ENCODE measurements at regions not wholly inside any gene's neighbourhood (a gene's known extent, or its start where the extent isn't known, plus 50 kb on each side); places are given as distances from the start of the nearest gene placed in this dataset.
"Not testable (repeated sequence)": the region's sequence is repeated elsewhere in the genome, so short reads cannot be mapped to it uniquely, and the experiment has no call there.

DNA sequence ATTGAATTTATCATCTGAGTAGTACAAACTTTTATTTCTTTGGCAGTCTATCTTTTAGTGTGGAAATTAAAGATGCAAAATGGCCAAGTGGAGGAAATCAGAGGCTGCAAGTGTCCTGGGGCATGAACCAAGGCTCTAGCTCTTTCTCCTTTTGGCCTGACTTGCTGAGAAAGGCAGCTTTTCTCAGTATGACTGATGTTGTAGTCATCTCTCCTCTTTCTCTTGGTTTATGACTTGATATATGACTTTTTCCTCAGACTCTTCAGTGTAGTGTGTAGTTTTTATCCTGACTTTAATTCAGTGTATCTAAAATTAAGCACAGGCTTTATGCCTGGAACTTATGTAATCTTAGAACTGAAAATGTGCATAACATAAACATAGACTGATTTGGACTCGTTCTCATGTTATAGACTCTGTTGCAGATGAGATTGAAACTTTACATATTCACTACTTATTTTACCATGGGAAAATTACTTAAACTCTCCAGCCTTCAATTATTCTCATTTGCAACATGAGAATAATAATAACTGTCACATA is 65.7 kb downstream of the SLITRK5 start:
- DNase-seq (no peak), ATAC-seq (no peak)

GRCh38 chr13:87754097-87754496 is 82.9 kb downstream of the SLITRK5 start:
- DNase-seq (no peak), ATAC-seq (no peak)

- DNase-seq (no peak), ATAC-seq (no peak)
Observed at GRCh38 chr13:87769445-87769844, 98.3 kb downstream of the SLITRK5 start.

DNA sequence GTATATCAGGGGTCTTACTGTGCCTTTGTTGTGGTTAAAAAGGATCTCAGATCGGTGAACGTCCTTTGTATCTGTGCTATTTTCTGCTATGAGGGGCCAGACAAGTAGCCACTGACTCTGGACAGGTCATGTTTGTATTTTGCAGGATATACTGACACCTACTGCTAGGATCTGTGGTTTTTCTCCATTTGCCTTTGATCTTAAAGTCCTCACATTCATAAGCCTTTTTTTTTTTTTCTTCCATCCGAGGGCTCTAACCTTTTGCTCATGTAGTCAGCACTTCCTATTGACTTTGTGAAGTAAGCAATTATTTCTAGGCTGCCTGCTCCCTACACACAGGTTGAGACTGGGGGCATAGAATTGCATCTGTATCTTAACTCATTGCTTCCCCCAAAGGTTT is 106.2 kb downstream of the SLITRK5 start:
- DNase-seq (no peak), ATAC-seq (no peak)

DNA sequence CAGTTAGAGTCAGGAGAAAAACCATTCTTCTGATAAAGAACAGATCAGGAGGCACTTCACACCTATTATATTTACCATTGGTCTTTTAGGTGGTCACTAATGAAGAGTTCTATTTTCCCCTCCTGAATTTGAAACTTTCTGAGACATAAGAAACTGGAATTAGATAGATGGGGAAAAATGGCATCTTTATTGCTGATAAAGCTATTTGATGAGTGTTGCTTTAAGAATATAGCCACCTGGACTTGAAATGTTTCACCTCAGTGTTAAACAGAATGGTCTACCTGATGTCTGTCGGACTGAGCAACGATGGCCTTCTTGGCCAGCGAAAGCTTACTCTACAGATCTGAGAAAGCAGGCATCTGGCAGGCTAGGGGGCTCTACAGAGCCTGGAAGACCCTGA is 107.0 kb downstream of the SLITRK5 start:
- ATAC-seq (no peak), DNase-seq (no peak)

DNA sequence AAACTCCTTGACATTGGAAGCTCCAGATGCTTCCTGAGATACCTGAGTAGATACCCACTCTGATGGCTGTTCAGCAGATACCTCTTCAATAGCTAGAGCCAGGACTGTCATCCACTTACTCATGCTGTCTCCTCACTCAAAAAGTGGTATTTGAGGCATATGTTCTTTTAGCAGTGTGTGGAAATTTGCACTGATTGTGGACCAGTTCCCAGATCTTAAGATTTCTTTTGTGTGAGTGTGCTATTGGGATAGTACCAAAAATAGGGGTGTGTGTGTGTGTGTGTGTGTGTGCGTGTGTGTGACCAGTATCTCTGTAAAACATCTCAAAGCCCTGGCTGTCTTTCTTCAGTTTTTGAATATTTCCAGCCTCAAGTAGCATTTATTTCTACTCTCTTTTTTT is 108.3 kb downstream of the SLITRK5 start:
- no peak for DNase-seq
- ATAC-seq: no peak

DNA sequence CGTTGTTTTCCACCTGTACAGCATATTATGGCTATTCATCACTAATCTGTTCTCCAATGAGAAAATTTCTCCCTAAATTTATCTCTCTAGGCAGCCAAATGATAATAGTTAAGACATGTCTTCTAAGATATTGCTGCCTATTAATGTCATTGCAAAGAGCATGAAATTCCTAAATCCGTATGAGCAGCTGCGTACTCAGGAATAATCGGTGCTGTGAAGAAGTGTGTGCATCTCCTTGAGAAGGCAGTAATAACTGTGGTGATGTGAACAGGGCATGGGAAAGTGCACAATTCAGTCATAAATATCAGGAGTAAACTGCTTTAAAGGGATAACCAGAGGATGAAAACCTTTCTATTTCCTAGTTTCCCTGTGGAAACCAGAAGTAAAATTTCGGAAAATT is 112.2 kb downstream of the SLITRK5 start:
- ATAC-seq (no peak), DNase-seq (no peak)

DNA sequence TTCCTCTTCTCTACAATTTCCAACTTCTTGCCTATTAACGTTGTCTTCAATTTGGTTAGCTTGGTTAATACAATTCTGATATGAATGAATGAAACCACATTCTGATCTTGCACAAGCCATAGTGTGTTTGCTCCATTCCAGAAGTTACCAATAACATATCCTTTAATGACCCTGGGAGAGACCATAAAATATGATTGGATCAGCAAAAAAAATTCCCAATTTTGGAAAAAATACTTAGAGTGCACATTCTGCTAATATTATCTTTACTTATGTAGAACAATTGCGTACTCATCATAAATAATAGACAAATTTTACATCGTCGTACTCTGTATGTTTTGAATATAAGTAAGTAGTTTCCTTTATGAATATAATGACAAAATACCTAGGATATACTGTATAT is 117.2 kb downstream of the SLITRK5 start:
- ATAC-seq: no peak
- no peak for DNase-seq

GRCh38 chr13:87792878-87793277 is 121.7 kb downstream of the SLITRK5 start:
- no peak for DNase-seq
- no peak for ATAC-seq

GRCh38 chr13:87798536-87798935 is 127.4 kb downstream of the SLITRK5 start:
- no peak for DNase-seq
- no peak for ATAC-seq

DNA sequence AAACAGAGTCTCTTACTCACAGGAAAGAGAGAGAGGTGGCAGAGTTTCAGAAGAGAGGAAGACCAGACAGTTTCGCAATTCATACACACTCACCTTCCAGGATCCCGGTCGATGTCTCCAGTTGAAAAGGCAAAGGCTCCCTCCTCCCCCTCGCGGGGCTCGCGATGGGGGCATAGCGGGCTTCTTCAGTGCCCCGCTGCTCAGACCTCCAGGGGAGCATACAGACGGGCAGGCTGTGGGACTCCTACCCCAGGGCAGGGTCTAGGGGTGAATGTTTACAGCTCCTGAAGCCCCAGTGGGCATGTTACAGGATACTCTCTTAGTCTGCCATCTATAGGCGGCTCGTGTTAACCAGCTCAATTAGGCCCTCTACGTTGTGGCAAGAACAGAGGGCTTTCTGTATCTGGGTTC is 139.2 kb downstream of the SLITRK5 start:
- DNase-seq: no peak
- no peak for ATAC-seq

GRCh38 chr13:87810920-87811344 is 139.8 kb downstream of the SLITRK5 start:
- no peak for DNase-seq
- ATAC-seq: no peak

GRCh38 chr13:87814403-87814802 is 143.2 kb downstream of the SLITRK5 start:
- DNase-seq (no peak), ATAC-seq (no peak)

GRCh38 chr13:87820241-87820640 is 149.1 kb downstream of the SLITRK5 start:
- no peak for DNase-seq
- ATAC-seq: no peak

DNA sequence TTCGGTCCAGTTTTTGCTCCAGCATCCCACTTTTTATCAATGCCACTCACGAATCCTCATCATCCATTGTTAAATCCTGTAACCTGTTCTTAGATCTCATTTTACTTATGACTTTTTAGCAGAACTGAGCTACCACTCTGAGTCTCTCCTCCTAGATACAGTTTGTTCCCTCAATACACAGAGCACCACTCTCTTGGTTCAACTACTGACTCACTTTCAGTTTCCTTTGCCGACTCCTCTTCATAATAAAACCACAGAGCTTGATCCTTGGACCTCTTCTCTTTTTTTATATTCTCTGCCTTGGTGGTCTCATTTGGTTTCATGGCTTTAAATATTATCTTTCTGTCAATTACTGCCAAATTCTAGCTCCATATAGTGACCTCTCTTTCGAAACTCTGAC is 150.3 kb downstream of the SLITRK5 start:
- DNase-seq (no peak), ATAC-seq (no peak)

DNA sequence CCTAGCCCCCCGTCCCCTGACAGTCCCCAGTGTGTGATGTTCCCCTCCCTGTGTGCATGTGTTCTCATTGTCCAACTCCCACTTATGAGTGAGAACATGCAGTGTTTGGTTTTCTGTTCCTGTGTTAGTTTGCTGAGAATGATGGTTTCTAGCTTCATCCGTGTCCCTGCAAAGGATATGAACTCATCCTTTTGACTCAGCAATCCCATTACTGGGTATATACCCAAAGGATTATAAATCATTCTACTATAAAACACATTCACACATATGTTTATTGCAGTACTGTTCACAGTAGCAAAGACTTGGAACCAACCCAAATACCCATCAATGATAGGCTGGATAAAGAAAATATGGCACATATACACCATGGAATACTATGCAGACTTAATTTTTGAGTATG is 155.1 kb downstream of the SLITRK5 start:
- not testable (repeated sequence) for ATAC-seq, DNase-seq

GRCh38 chr13:87827479-87827878 is 156.3 kb downstream of the SLITRK5 start:
- ATAC-seq: no peak
- no peak for DNase-seq

GRCh38 chr13:87837522-87837921 is 166.4 kb downstream of the SLITRK5 start:
- no peak for ATAC-seq
- no peak for DNase-seq

DNA sequence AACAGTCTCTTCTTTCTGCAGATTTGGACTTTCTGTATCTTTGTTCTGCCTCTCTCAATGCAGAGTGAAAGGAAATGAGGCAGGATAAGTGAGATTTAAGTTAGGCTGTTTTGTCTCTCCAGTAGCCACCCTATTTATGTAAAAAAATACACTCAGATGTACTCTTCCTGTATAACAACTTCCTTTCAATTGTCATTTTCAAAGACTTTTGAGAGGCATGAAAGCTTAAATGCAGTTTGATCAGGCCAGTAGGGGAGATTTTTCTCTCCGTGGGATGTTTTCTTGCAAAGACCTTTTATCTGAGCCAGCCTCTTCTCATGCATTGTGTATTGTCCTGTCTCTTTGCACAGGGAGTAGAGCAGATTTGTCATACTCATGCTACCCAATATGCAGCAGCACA is 166.8 kb downstream of the SLITRK5 start:
- no peak for DNase-seq
- ATAC-seq: no peak

DNA sequence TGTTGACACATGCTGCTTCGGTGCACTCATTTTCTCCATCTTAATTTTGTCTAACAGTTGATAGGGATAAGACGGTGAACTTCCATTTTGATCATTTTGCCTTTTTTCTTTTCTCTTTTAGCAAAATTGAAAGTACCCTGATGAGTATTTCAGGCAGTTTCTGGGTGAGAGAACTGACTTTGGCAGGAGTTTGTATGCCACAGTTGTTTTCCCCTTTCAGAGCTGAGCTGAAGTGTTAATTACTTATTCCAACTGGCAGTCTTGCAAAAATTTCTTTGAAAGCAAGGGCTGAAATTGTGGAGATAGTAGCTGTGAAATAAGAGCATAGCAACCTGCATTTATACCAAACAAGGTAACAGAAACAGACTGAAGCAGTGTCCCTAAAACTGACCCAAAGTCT is 180.2 kb downstream of the SLITRK5 start:
- ATAC-seq: no peak
- DNase-seq: no peak

- DNase-seq (no peak), ATAC-seq (no peak)
Observed at GRCh38 chr13:87855553-87855952, 184.4 kb downstream of the SLITRK5 start.

DNA sequence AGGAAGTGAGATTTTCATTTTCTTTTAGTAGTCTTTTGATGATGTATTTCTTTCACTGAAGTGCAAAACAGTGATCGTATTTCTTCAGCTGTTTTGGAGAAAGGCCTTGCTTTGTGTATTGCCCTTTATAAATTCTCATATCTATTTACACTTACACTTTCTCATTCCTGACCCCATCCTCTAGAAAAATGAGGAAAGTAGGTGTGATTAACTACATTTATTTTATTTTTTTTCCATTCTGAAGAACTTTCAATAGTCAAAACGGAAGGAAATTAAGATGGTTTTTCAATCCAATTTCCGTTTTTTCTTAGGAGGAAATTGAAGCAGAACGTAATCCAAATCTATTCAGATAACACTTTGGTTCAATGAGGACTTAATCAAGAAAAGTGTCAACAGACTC is 188.1 kb downstream of the SLITRK5 start:
- DNase-seq (no peak), ATAC-seq (no peak)

- no peak for ATAC-seq
Observed at GRCh38 chr13:87867426-87867825, 196.3 kb downstream of the SLITRK5 start.

DNA sequence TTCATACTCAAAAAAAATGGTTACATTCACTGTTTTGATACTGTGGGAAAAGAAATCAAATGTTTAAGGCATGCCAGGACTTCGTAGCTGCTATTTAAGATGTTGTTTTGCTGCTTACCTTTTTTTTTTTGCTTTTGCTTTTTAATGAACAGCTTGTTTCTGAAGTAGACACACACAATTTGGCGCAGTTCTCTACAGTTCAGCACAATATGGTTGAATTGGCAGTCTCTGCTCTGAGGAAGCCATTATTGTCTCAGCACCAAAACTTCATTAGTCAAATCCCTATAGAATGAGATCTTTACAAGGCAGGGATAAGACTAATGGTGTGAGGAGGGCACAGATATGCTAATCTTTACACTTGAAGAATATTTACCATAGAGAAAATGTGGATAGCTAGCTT is 197.6 kb downstream of the SLITRK5 start:
- ATAC-seq: no peak
- DNase-seq: no peak

More at GRCh38 chr13:87867426-87867825, 196.3 kb downstream of the SLITRK5 start:
- no peak for DNase-seq

- DNase-seq (no peak), ATAC-seq (no peak)
Observed at GRCh38 chr13:87872813-87873212, 201.6 kb downstream of the SLITRK5 start.

Measured in stimulated activated naive CD8-positive, alpha-beta T cell treated with anti-CD3 and anti-CD28 coated beads, Interleukin-15, Interleukin-2, amounts not matched to agents 100 U/mL and 50 U/mL, for 24 hours (primary cell).